ENCODE measurements at regions not wholly inside any gene's neighbourhood (a gene's known extent, or its start where the extent isn't known, plus 50 kb on each side); places are given as distances from the start of the nearest gene placed in this dataset.

DNA sequence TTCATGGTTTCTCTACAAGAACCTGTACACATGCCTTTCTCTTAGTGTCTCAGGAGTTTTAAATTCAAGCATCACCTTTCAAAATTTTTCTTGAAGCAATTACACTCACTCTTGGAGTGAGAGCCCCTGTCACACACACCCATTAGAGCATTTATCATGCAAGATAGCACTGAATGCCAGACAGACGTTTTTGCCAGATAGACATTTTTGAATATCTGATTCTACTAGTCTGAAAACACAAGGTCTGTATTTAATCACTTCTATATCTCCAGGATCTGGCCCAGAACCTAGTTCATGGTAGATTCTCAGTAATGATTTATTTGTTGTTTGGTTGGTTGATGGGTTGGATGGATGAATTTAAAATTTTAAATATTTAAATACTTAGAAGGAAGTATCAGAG, 60.9 kb upstream of the PDE1C start:
- no peak for DNase-seq
- H3K9me3 ChIP-seq (ENCODE audit: control extremely low read depth in 1 of 5, control insufficient read depth in 4 of 5, insufficient read depth in 2 of 5, low read depth in 1 of 5, low read length in 4 of 5): peaks cover 0 to 5% (median 4%) of the 10 kb centered on the region in 5 experiments
- no CpG with 5 or more reads among the region's 1 CpG for WGBS (ENCODE audit: insufficient coverage)
- ChIA-PET POLR2A (no interaction called here), CTCF (no interaction called here)
- H3K27ac ChIP-seq (ENCODE audit: insufficient read depth in 1 of 2, low read depth in 1 of 2, low read length in 2 of 2, poor library complexity in 1 of 2, severe bottlenecking in 2 of 2): no peak overlapping the region
- H3K36me3 ChIP-seq (ENCODE audit: control insufficient read depth in 4 of 4, insufficient read depth in 4 of 4, low read length in 3 of 4): no peaks in the 10 kb centered on the region
- H3K4me3 ChIP-seq (ENCODE audit: control insufficient read depth in 1 of 7, extremely low read depth in 1 of 7, insufficient read depth in 4 of 7, low read depth in 2 of 7, low read length in 6 of 7): no peak overlapping the region
- no peaks in the 10 kb centered on the region for H3K27me3 ChIP-seq (replicated peaks in 2 of 5; ENCODE audit: control insufficient read depth in 4 of 5, insufficient read depth in 5 of 5, low read length in 4 of 5)
- no peaks in the 10 kb centered on the region for H3K4me1 ChIP-seq (ENCODE audit: control extremely low read depth in 1 of 4, control insufficient read depth in 4 of 4, insufficient read depth in 4 of 4, low read length in 3 of 4)

DNA sequence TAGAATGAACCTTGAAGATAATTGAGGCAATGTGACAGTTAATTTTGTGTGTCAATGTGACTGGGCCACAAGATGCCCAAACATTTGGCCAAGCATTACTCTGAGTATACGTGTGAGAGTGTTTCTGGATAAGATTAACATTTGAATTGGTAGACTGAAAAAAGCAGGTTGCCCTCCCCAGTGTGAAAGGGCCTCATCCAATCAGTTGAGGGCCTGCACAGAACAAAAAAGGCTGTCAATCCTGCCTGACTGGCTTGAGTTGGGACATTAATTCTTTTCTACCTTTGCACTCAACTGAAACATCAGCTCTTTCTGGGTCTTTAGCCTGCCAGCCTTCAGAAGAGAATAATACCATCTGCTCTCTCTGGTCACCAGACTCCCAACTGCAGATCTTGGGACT, 56.6 kb upstream of the PDE1C start:
- Histone ChIP-seq H3K36me3 (ENCODE audit: control insufficient read depth in 4 of 4, insufficient read depth in 4 of 4, low read length in 3 of 4) (no peaks in the 10 kb centered on the region), H3K4me3 (ENCODE audit: control insufficient read depth in 1 of 7, extremely low read depth in 1 of 7, insufficient read depth in 4 of 7, low read depth in 2 of 7, low read length in 6 of 7) (no peak overlapping the region), H3K9me3 (ENCODE audit: control extremely low read depth in 1 of 5, control insufficient read depth in 4 of 5, insufficient read depth in 2 of 5, low read depth in 1 of 5, low read length in 4 of 5) (peaks cover 0 to 4% (median 0%) of the 10 kb centered on the region in 5 experiments), H3K27me3 (replicated peaks in 2 of 5; ENCODE audit: control insufficient read depth in 4 of 5, insufficient read depth in 5 of 5, low read length in 4 of 5) (no peaks in the 10 kb centered on the region), H3K4me1 (ENCODE audit: control extremely low read depth in 1 of 4, control insufficient read depth in 4 of 4, insufficient read depth in 4 of 4, low read length in 3 of 4) (no peaks in the 10 kb centered on the region), H3K27ac (ENCODE audit: insufficient read depth in 1 of 2, low read depth in 1 of 2, low read length in 2 of 2, poor library complexity in 1 of 2, severe bottlenecking in 2 of 2) (no peak overlapping the region)
- 91% methylated on average over 1 of the region's 1 CpG for WGBS (ENCODE audit: insufficient coverage)
- ChIA-PET CTCF (no interaction called here), POLR2A (no interaction called here)
- no peak for DNase-seq

All from common myeloid progenitor, CD34-positive (primary cell).